HG03280 (cell line): ENCODE measurements at regions not wholly inside any gene's neighbourhood (a gene's known extent, or its start where the extent isn't known, plus 50 kb on each side); places are given as distances from the start of the nearest gene placed in this dataset.

Source experiments
- ATAC-seq: cut with Tn5 transposase; IDR thresholded peaks from one replicate; pipeline ENCODE4 v1.9.1; 2021; ENCODE audit warnings: mild to moderate bottlenecking, moderate library complexity; ENCODE audit not compliant: unreplicated experiment

GRCh38 chr1:4336507-4336906, 317.9 kb upstream of the AJAP1 start:
- no peak for ATAC-seq

DNA sequence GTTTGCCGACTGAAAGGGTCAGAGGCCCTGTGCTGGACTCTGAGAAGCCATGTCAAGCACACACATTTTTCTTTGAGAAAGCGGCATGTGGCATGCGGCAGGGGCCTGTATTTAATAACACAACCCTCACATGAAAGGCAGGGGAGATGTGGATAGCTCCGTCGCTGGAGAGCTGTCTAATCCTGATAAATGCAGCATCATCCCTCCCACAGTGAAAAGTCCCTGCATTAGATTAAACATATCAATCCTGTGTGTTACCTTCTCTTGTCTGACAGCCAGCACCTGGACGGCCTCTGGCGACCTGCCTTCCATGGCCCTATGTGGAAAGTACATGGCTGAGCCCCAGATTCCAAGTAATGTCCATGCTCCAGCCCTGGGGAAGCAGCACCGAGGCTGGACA, 313.0 kb upstream of the AJAP1 start:
- ATAC-seq, result no peak

DNA sequence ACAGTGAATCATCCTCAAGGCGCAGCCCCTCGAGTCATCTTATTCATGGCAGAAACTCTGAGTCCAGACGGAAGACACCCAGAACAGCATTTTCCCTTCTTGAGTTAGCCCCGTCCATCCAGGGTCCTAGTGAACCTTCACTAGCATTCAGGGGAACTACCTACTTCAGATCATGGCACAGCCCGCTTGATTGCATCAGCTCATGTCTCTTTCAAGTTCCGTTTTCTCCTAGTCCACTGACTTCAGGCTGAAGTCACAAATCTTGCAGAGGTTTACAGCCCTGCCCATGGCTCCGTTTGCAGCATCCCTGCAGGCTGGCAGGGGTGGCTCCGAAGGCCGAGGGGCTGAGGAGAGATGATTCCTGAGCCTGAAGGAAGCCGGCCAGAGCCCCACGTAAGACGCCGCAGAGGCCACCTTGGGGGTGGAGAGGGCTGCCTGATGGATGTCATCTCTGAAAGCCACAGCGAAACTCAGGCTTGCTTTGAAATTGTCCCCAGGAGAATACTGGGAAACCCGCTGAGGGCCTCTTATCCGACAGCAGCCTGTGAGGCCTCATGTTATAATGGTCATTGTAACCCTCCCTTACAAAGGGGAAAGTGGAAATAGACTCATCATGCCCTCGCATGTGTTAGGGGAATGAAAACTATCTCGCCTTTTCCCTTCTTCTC, 310.2 kb upstream of the AJAP1 start:
- no peak for ATAC-seq

DNA sequence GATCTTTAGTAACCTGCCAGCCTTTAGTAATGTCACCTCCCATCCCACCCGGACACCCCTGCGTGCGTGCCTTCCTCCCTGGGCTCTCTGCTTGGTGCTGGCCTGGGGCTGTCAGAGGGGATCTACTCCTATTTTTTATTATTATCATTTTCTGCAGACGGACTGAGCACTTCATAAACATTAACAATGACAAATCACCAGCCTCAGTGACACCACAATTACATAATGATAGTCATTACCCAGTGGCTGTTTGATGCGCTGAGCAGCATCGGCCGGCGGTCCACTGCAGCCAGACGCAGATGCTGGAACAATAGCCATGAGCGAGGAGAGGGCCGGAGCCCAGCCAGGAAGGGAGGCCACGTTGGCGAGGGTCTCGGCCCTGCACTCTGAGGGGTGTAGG, 309.3 kb upstream of the AJAP1 start:
- ATAC-seq, result no peak

DNA sequence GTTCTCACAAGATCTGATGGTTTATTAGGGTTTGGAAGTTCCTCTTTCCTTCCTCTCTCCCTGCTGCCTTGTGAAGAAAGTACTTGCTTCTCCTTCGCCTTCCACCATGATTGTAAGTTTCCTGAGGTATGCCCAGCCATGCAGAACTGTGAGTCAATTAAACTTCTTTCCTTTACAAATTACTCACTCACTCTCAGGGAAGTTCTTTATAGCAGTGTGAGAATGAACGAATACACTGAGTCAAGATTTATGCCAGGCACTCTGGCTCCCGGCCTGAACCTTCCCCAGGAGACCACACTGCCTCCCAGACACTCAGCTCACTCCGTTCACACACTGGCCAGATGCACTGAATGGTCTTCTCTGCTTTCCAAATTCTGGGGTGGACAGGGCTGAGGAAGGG, 308.3 kb upstream of the AJAP1 start:
- ATAC-seq, result no peak

DNA sequence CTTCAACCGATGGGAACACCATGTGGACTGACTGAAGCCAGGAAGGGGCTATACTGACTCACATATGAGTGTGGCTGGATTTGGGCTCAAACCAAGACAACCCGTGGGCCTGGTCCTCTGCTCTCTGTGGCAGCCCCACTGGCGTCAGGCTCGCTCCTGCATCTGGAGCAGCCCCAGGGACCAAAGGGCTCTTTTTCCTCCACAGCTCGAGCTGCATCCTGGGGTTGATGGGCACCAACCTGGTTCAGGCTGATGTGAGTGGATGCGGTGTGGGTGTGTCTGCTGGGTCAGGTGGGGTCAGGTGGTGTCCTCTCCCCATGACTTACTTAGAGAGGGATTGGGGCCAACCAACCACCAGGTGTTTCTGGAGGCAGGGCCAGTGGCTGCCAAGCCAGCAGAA, 303.0 kb upstream of the AJAP1 start:
- ATAC-seq, result no peak

DNA sequence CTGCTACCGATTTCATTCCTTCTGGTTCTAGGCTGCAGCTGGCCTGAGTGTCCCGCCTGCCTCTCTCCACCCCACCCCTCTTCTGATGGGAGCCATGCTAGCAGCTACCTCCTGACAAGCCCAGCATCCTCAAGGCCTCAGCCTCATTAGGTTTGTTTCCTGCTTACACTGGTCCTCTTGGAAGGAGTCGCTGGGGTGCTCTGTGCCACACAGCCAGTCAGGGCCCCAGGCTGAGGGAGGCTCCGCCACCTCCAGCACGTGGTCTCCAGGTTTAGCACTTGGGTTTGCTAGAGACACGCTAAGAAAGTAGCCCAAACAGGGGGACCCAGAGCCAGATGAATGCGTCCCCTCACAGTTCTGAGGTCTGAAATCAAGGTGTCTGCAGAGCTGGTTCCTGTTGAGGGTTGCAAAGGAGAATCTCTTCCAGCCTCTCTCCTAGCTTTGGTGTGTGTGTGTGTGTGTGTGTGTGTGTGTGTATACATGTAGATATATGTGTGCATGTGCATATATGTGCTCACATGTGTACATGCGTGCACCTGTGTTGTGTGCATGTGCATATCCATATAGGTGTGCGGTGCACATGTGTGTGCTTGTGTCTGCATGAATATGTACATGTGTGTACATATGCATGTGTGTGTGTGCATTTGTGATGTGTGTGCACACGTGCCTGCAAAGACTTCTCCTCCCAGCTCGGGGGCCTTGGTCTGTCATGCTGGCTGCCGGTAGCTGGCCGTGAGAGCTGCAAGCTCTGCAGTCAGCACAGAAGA, 301.1 kb upstream of the AJAP1 start:
- no peak for ATAC-seq

DNA sequence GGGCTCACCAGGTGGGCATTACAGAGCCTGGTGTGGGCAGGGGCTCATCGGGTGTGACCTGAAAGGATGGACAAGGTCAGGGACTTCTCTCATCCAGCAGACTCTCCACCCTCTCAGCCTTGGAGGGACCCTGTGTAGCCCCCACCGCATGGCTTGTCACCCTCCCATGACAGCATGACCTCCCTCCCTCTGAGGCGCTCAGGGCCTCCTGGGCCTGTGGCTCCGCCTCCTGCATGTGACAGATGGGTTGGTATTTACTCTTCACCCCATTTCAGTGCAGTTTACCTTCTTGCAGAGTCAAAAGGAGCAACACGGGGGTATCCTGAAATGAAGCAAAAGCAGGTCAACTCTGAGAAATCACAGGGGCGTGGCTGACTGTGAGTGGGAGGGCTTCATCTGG, 298.6 kb upstream of the AJAP1 start:
- ATAC-seq, result no peak

DNA sequence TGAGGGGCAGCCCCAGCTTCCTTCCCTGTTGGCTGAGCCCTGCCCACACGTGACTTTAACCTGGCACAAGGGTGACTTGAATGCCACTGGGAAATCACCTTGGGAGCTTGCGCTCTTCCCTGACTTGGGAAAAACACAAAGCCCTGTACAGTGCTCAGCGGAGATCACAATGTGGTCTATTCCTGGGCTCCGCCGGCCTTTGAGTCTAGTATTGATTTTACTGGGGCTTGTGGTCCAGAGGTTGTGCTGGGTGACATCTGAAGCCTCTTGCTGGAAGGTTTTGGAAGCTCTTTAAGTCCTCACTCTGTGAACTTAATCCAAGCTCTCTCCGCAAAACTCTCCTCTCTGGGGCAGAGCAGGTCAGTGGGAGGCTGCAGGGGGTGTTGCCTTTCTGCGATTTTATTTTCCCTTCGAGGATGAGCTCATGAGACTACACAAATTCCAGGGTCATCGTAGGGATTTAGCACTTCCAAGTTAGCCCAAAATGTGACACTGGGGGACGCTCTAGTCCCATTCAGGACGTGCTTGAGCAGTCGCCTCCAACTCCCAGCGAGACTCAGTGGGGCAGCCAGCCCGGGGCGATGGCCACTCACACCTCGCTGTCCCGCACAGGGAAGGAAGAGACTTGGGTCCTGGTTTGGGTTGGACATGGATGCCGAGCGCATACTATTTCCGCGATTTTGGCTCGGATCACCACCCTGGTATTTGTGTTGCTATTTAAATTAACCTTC, 291.9 kb upstream of the AJAP1 start:
- no peak for ATAC-seq

- no peak for ATAC-seq
Measured at GRCh38 chr1:4366091-4366490, 288.3 kb upstream of the AJAP1 start.

- ATAC-seq, result no peak
Measured at GRCh38 chr1:4367230-4367777, 287.1 kb upstream of the AJAP1 start.

- ATAC-seq, result no peak
Measured at GRCh38 chr1:4369335-4369734, 285.1 kb upstream of the AJAP1 start.

DNA sequence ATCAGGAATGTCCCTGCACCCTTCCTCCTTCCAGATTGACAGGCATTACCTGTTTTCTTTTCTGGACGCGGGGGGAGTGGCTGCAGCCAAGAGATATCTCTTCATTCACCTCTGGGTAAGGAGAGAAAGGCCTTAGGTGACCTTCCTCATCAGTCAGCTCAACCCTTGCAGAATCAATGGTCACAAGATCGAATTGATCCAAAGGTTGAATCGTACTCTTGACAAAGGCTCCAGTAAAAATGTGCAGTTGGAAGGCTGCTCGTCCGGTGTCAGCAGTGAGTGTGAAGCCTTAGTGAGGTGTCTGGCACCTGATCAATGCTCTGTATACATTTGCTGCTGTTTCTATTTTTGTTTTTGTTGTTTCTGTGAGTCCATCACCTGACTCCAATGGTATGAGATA, 282.6 kb upstream of the AJAP1 start:
- no peak for ATAC-seq

- no peak for ATAC-seq
Measured at GRCh38 chr1:4375812-4376211, 278.6 kb upstream of the AJAP1 start.

DNA sequence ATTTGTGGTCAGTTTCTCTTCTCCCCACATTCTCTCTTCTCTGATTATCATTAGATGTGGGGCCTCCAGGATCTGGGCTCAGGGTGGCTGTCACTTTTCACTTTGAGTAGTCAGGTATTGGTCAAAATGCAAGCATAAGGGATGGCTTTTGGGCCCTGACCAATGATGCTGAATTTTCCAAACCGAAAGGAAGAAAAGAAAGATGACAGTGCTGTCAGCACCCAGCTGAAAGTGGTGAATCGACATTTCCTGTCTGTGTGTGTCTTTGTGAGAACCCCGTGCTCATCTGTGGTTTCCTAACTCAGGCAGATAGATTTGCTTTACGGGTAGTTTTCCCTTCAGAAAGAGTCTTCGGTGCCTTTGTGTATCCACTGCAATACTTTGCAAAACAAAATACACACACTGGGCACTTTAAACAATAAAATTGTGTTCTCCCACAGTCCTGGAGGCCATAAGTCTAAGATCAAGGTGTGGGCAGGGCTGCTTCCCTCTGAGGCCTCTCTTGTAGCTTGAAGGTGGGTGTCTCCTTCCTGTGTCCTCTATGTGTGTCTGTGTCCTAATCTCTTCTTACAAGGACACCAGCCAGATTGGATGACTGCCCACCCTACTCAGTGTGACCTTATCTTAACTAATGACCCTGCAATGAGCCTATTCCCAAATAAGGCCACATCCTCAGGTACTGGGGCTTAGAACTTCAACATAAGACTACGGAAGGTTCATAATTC, 274.8 kb upstream of the AJAP1 start:
- ATAC-seq, result no peak

DNA sequence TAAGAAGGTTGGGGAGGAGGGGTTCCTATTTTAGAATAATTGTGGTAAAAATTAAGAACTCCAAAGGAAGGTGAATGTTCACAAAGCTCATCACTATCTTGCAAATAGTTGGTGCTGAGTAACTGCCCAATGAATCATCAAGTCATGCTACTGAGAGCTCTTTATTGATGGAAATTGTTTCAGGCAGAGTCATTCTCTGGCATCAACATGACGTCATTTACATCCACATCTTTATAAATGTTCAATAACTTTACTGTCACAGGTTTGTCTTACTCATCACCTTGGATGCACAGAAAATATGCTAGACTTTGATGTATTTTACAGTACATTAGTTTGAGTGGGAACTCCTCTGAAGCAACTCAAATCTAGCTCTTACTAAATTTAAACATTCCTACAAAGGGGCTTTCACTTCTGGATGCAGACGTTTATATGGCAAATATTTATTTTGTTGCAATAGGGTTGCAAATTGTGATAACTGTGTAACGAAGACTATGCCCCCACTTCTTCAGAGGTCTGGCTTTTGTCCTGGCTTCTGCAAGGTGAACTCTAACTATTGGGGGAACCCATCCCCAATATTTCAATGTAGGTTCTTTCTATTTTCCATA, 273.7 kb upstream of the AJAP1 start:
- no peak for ATAC-seq

DNA sequence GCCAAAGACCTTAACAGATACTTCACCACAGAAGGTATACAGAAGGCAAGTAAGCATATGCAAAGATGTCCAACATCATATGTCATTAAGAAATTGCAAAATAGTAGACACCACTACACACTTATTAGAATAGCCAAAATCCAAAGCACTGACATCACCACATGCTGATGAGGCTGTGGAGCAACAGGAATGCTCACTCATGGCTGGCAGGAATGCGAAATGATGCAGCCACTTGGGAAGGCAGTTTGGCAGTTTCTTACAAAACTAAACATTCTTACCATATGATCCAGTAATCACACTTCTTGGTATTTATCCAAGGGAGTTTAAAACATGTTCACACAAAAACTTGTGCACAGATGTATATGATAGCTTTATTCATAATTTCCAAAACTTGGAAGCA, 261.2 kb upstream of the AJAP1 start:
- ATAC-seq, result no peak

GRCh38 chr1:4394366-4394765, 260.0 kb upstream of the AJAP1 start:
- ATAC-seq, result no peak

- no peak for ATAC-seq
Measured at GRCh38 chr1:4395158-4395557, 259.3 kb upstream of the AJAP1 start.

GRCh38 chr1:4395676-4396075, 258.7 kb upstream of the AJAP1 start:
- ATAC-seq, result no peak

DNA sequence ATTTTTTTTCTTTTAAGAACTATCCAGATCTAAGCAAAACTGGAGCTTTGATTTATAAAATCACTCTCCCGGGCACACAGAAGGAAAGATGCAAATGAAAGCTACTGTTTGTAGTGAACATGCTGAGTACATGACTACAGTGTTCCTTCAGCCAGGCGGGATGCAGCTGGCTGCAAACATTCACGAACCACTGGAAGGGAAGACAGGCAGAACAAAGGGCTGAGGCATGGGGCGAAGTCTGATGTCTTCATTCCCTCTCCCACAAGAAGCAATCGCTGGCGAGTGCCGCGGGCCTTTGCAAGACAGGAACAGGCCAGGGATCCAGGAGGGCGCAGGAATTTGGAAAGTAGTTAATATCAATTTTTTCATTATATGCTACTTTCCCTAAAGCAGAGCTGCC, 257.9 kb upstream of the AJAP1 start:
- ATAC-seq, result no peak
